CD4-positive, alpha-beta T cell treated with Interleukin-15 for 1 hour (primary cell): ENCODE measurements at regions not wholly inside any gene's neighbourhood (a gene's known extent, or its start where the extent isn't known, plus 50 kb on each side); places are given as distances from the start of the nearest gene placed in this dataset.
"Not testable (repeated sequence)": the region's sequence is repeated elsewhere in the genome, so short reads cannot be mapped to it uniquely, and the experiment has no call there.

Experiments
- DNase-seq: peaks from one replicate; pipeline ENCODE4 v3.0.0-alpha.2; 2020

DNA sequence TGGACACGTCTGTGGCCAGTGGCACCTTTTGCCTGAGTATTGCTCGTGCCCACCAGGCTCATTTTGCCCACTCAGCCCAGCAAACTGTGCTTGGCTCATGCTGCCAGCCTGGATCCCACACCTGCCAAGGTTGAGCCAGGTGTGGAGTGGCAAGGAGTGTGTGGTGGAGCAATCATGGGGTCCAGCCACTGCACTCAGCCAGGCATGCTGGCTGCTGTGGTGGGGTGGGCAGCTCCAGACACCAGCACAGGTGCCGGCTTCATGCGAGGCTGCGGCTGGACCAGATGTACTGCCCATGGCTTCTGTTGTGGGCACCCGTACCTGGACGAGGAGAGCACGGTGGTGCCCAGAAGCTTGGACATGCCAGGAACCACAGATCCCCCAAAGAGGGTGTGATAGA lies 364.1 kb downstream of the TMEM38B start:
- no peak for DNase-seq

GRCh38 chr9:106059886-106060285 lies 365.5 kb downstream of the TMEM38B start:
- DNase-seq: no peak

GRCh38 chr9:106060885-106061284 lies 366.5 kb downstream of the TMEM38B start:
- no peak for DNase-seq

- DNase-seq: no peak
Observed at GRCh38 chr9:106062250-106062649, 367.9 kb downstream of the TMEM38B start.

DNA sequence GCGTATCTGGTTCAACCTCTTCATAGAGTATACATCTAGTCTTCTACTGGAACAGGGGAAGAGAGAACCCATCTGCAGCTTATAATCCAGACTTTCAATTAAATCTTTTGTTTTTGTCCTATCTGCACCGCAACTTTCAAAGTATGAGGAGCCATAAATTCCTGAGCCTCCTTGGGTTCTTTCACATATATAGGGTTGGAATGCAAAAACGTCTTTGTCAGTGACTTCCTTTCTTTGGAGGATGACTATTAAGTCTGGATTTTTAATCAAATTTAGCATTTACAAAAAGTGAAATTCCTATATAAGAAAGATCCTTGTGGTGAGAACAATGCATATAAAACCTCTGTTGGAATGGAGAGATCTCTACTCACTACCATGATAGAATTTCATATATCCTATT lies 370.8 kb downstream of the TMEM38B start:
- DNase-seq: no peak

DNA sequence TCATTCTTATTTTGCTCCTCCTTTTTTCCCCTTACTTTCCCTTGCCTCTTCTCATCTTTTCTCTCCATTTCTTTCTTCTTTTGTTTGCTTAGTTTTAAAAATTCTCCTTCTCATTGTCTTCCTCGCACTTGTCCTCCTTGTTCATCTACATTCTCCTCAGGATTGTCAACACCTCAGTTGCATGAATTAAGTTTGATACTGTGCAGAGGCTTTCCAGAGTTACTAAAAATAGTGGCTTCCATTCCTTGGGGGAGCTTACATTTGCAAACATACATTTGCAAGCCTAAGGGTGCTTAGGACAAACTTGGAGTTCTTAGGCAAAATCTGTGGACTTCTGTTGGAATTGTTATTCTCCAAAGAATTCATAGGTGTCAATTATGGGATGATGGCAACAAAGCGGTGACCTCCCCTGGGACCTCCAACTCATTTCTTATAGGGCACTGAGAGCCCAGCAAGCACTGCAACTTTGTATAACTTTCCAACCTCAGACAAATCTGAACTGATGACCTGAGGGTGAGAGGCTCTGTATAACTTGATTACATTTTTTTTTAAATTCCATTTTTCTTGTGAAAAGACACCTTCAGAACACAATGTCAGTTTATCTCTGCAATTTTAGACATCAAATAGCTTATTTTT lies 371.4 kb downstream of the TMEM38B start:
- DNase-seq: no peak

DNA sequence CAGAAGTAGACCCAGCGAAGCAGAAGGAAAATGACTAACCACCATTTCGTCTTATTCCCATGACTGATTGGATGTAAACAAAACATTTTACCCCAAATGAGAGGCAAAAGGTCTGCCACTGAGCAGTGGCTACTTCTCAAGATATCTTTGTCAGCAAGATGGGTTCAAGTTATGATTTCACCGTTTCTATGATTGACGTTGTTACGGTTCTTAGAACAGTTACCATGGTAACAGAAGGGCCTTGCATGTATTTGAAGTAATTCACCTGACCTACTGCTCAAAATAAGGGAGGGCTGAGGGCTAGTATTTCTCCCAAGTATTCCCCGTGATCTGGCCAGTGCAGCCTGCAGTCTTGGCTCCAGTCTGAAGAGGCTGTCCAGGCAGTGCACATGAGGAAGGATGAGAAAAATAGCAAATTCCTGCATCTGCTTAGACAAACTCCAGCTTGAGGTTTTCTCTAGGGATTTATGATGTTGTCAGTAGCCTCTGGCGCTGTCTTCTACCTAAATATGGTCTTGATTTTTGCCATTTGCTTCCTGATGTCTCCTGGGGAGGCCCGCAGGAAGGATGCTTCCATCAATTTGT lies 372.7 kb downstream of the TMEM38B start:
- no peak for DNase-seq

DNA sequence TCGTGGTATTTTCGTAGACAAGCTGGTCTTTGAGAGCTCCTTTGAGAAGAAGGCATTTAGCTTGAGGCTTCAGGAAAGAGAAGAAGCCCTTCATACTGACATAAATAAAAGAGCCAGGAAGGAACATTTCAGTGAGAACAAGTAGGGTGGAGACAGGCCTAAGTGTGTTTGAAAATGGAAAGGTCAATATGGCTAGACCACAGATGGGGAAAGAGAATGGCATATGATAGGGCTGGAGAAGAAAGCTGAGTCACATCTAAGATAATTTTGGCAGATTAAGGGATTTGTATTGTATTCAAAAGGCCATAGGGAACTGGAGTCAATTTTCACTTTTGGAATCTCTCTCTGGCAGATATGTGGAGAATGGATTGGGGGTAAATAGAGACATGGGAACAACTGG lies 374.9 kb downstream of the TMEM38B start:
- DNase-seq: no peak

DNA sequence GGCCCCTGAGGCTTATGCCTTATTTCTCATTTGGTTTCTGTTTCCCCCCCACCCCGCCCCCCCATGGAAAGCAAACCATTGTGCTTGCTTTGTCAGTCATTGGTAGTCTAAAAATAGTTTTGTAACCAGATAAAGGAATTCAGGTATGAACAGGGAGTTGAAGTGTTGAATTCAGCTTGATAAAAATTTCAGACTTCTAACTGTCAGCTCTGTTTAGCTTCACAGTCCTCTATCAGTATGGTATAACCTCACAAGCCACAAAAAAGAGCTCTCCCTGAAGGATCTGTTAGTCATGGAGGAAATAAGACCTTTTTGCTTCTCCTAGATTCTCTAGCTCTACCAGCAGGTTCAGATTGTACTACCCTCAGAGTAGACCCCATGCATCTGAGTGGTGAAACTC lies 378.1 kb downstream of the TMEM38B start:
- no peak for DNase-seq

GRCh38 chr9:106074006-106074405 lies 379.7 kb downstream of the TMEM38B start:
- DNase-seq: no peak

DNA sequence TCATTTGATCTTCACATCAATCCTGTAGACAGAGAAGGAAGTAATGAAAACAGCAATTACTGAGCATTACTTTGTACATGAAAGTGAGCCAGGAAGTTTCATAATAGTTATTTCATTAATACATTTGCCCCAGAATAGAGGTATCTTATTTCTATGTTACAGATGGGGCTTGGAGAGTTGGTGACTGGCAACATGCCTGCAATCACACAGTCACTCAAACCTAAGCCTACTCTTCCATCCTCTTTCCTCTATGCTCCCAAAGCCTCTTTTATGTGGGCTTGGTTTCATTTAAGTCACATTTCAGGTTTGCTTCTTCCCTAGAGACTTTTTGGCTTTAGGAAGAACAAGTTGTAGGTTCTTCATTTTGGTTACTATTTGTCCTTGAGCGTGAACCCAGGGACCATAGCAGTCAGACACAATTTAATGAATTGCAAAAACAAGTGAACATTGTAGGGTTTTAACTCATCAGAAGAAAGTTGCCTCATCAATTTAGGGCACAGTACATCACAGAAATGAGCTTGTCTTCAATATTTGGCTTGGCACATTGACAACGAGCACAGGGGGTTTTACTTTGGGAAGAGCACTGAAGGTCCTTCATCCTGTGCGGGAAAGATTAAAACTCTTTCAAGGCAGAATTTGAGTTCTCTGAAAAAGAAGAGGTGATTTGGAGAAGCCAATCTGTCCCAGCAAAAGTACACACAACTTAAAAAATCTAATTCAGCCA lies 381.1 kb downstream of the TMEM38B start:
- no peak for DNase-seq

DNA sequence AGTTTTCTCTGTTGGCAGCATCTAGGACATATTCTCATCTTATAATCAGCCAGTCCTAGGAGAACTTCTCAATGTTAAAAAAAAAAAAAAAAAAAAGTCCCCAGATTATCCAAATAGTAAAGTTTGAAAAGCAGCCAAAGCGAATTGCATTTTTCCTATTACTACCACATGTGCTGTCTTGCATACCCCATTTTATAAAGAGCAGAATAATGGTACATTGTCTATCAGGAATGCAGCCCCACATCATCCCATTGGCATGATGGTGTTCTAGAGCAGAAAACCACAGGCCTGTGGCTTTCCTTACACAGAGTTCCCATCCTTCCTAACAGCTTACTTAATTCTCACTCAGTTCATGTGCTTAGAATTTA lies 381.6 kb downstream of the TMEM38B start:
- DNase-seq: no peak

DNA sequence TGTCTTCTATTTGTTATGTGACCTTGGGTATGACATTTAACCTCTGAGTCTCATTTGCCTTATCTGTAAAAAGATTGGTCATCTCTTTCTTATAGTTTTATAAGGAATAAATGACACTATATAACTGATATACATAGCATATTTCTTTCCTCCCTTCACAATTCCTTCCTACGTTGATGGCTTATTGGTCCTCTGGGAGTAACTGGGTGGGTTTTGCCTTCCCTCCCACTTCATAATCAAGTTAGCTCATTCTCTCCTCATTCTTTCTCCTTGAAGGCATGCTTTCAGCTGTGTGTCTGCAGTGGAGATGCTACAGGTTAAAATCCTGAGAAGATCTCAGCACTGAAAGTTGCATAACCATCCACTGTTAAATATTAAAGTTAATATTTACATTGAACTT lies 382.4 kb downstream of the TMEM38B start:
- no peak for DNase-seq

GRCh38 chr9:106077731-106078130 lies 383.4 kb downstream of the TMEM38B start:
- DNase-seq: no peak

DNA sequence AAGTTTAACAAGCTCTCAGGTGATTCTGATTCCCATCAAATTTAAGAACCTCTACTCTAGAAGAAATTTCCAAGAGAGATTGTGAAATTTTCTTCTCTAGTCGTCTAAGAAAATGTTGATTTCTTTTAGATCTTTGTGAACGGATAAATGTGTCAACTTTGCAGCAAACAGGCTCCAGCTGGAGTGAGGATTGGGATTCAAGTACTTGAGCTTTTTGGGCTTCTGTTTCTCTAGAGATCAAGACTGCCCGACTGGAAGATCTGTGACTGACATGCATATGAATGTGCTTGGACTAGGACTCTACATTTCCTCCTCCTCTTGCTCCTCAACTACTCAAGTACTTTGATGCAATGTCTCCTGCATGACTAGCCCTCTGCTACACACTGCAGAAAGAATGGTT lies 388.3 kb downstream of the TMEM38B start:
- DNase-seq: no peak

GRCh38 chr9:106084702-106085101 lies 390.4 kb downstream of the TMEM38B start:
- DNase-seq: no peak

- no peak for DNase-seq
Observed at GRCh38 chr9:106085479-106085878, 391.1 kb downstream of the TMEM38B start.

DNA sequence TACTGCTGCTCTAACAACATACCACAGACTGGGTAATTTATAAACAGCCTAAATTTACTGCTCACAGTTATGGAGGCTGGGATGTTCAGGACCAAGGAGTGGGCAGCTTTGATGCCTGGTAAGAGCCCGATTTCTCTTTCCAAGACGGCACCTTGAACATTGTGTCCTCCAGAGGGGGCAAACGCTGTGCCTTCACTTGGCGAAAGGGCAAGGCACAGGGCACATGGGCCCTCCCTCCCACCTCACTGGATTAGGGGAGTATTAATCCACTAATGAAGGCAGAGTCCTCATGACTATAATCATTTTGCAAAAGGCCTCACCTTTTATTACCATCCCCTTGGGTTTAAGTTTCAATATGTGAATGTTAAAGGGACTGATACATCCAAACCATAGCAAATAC lies 397.7 kb downstream of the TMEM38B start:
- DNase-seq: no peak

DNA sequence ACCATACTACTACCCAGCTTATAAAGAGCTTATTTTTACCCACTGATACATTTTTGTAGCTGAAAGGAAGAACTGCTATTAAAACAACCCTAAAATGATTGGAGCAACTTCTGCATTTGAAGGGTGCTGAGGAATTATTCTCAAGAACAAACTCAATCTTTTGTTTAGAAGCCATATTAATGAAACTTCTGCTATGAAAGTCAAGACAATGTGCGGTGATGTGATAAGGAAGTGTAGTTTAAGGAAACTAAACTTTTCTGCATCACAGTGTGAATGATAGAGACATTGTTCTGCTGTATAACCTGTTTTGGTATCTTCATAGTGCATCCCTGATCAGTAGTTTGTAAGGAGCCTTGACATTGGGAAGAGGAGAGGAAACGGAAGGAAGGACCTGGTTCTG lies 408.5 kb downstream of the TMEM38B start:
- DNase-seq: no peak

DNA sequence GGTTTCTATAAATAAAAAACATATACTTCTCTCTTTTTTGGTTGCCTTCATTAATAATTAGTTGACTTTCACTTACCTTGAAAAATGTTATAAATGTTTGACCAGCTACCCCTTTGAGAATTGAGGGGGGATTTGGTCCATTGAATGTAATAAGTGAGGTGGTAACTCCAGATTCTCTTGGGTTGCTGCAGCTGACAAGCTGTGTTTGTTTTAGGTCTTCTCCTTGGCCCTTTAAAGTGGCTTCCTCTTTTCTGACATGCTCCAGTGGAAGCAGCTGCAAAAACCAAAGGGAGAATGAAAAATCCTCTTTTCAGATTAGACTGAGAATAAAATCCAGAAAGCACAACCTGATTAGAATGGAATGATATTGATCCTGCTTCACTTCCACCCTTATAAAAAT lies 410.5 kb downstream of the TMEM38B start:
- DNase-seq: no peak

DNA sequence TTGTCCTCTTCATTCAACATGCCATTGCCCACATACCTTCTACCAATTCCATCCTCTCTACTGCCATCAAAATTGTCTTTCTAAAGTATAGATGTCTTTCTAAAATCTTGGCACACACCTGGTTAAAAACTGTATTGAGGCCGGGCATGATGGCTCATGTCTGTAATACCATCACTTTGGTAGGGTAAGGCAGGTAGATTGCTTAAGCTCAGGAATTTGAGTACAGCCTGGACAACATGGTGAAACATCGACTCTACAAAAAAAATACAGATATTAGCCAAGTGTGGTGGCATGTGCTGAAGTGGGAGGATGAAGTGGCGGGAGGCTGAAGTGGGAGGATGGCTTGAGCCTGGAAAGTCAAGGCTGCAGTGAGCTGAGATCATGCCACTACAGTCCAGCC lies 412.1 kb downstream of the TMEM38B start:
- DNase-seq: no peak

DNA sequence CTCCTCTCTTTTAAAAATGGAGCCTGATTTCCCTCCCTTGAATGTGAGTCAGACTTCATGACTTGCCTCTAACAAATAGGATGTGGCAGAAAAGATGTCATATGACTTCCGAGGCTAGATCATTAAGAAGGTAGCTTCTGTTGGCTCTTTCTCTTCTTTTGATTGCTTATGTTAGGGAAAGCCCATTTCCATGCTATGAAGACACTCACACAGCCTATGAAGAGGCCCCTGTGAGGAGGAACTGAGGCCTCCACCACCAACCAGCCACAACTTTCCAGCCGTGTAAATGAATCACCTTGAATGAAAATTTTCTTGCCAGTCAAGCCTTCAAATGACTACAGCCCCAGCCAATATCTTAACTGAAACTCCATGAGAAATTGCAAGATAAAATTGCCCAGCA lies 413.4 kb downstream of the TMEM38B start:
- DNase-seq: no peak

GRCh38 chr9:106109706-106110105 lies 415.4 kb downstream of the TMEM38B start:
- not testable (repeated sequence) for DNase-seq

GRCh38 chr9:106110483-106110882 lies 416.1 kb downstream of the TMEM38B start:
- no peak for DNase-seq
